ENCODE measurements at regions not wholly inside any gene's neighbourhood (a gene's known extent, or its start where the extent isn't known, plus 50 kb on each side); places are given as distances from the start of the nearest gene placed in this dataset.

DNA sequence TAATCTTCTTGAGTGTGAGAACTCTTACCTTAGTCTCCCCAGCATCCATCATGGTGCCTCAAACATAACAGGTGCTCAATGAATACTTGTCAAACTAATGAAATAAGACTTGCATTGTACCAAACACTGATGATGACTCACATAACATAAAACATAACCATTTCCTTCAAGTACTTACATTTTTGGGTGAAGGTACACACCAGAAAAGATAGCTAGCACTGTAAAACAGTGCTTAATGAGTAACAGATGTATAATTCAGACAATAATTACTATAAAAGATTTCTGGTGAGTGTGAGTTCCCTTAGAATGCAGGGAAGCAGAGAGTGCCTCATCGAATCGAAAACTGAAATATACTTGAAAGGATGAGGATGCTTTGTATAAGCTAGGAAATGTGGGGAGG lies 70.1 kb upstream of the HCCS start:
- Histone ChIP-seq H3K27ac (ENCODE audit: low read depth in 1 of 2, low read length in 2 of 2) (no peak overlapping the region), H3K36me3 (ENCODE audit: insufficient read depth, low read length) (no peaks in the 10 kb centered on the region), H3K9me3 (ENCODE audit: control insufficient read depth in 1 of 2, insufficient read depth in 1 of 2, low read length in 2 of 2) (no peaks in the 10 kb centered on the region), H3K4me3 (ENCODE audit: low read length) (no peak overlapping the region), H3K27me3 (ENCODE audit: control insufficient read depth in 1 of 2, insufficient read depth in 2 of 2, low read length in 2 of 2) (no peaks in the 10 kb centered on the region), H3K4me1 (ENCODE audit: insufficient read depth, low read length) (no peaks in the 10 kb centered on the region)
- ATAC-seq (ENCODE audit: poor library complexity) (no peak), DNase-seq (no peak)
- Mint-ChIP-seq H3K27me3 (no peaks in the 10 kb centered on the region), H3K27ac (no peak overlapping the region), H3K4me3 (no peak overlapping the region), H3K9me3 (no peaks in the 10 kb centered on the region), H3K36me3 (ENCODE audit: low read depth) (no peaks in the 10 kb centered on the region), H3K4me1 (ENCODE audit: low read depth) (no peaks in the 10 kb centered on the region)
- ChIA-PET CTCF (no interaction called here), POLR2A (no interaction called here)
- intact Hi-C loops (cut with DNase I, micrococcal nuclease) = loop anchor here in 1 of 2 experiments (10.0 kb wide), 1 partner anchor 994 kb away; no protein-coding TSS in a partner anchor
- TF ChIP-seq, protein P1, sequence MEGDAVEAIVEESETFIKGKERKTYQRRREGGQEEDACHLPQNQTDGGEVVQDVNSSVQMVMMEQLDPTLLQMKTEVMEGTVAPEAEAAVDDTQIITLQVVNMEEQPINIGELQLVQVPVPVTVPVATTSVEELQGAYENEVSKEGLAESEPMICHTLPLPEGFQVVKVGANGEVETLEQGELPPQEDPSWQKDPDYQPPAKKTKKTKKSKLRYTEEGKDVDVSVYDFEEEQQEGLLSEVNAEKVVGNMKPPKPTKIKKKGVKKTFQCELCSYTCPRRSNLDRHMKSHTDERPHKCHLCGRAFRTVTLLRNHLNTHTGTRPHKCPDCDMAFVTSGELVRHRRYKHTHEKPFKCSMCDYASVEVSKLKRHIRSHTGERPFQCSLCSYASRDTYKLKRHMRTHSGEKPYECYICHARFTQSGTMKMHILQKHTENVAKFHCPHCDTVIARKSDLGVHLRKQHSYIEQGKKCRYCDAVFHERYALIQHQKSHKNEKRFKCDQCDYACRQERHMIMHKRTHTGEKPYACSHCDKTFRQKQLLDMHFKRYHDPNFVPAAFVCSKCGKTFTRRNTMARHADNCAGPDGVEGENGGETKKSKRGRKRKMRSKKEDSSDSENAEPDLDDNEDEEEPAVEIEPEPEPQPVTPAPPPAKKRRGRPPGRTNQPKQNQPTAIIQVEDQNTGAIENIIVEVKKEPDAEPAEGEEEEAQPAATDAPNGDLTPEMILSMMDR (IDR thresholded peaks at IDR 0.05) = no peak

DNA sequence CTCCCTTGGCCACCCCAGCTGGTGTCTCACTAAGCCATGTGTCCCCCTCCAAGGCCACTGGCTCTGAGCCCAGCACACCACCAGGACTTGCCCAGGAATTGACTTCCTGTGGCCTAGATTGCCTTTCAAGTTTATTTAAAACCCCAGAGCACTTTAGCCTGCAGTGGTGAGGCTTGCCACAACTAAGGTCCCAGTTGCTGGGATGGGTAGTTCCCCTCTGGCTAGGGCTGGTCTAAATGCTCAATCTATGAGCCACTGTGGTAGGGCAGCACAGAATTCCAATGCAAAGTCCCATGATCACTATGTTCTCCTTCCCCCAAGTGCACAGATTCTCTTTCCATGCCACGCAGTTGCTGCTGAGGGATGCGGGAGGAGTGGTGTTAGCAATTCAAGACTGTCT lies 61.1 kb upstream of the HCCS start:
- Mint-ChIP-seq H3K36me3 (ENCODE audit: low read depth) (peaks cover 4% of the 10 kb centered on the region), H3K9me3 (peaks cover 3% of the 10 kb centered on the region), H3K4me3 (no peak overlapping the region), H3K27ac (no peak overlapping the region), H3K4me1 (ENCODE audit: low read depth) (no peaks in the 10 kb centered on the region), H3K27me3 (no peaks in the 10 kb centered on the region)
- ATAC-seq (ENCODE audit: poor library complexity) = no peak
- Histone ChIP-seq H3K27me3 (ENCODE audit: control insufficient read depth in 1 of 2, insufficient read depth in 2 of 2, low read length in 2 of 2) (no peaks in the 10 kb centered on the region), H3K4me1 (ENCODE audit: insufficient read depth, low read length) (no peaks in the 10 kb centered on the region), H3K4me3 (ENCODE audit: low read length) (no peak overlapping the region), H3K9me3 (ENCODE audit: control insufficient read depth in 1 of 2, insufficient read depth in 1 of 2, low read length in 2 of 2) (no peaks in the 10 kb centered on the region), H3K27ac (ENCODE audit: low read depth in 1 of 2, low read length in 2 of 2) (no peak overlapping the region), H3K36me3 (ENCODE audit: insufficient read depth, low read length) (no peaks in the 10 kb centered on the region)
- CTCF ChIA-PET = no interaction called here
- TF ChIP-seq, protein P1 (IDR thresholded peaks at IDR 0.05) = no peak
- POLR2A ChIA-PET = no interaction called here
- no peak for DNase-seq
- intact Hi-C loops (cut with DNase I, micrococcal nuclease) = no loop called here

DNA sequence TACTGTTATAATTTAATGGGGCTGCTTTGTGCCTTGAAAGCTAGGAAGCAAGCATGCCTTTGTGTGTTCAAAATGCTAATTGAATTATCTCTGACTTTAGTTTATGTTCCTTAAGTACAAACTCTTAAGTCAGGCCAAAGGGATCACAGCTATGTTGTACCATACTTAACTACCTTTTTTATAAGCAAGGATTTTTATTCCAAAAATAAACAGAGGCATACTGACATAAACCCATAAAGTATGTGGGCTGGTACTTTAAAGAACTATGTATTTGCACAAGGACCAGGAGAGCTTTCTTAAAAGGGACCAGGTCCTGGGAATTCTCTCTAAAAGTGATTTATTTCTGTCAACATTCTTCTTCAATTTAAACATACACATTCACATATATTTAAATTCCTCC lies 57.8 kb upstream of the HCCS start:
- Mint-ChIP-seq H3K4me1 (ENCODE audit: low read depth) (no peaks in the 10 kb centered on the region), H3K4me3 (no peak overlapping the region), H3K27ac (no peak overlapping the region), H3K9me3 (no peaks in the 10 kb centered on the region), H3K27me3 (no peaks in the 10 kb centered on the region), H3K36me3 (ENCODE audit: low read depth) (peaks cover 4% of the 10 kb centered on the region)
- DNase-seq (no peak), ATAC-seq (ENCODE audit: poor library complexity) (no peak)
- Histone ChIP-seq H3K27me3 (ENCODE audit: control insufficient read depth in 1 of 2, insufficient read depth in 2 of 2, low read length in 2 of 2) (no peaks in the 10 kb centered on the region), H3K9me3 (ENCODE audit: control insufficient read depth in 1 of 2, insufficient read depth in 1 of 2, low read length in 2 of 2) (no peaks in the 10 kb centered on the region), H3K4me1 (ENCODE audit: insufficient read depth, low read length) (no peaks in the 10 kb centered on the region), H3K4me3 (ENCODE audit: low read length) (no peak overlapping the region), H3K27ac (ENCODE audit: low read depth in 1 of 2, low read length in 2 of 2) (no peak overlapping the region), H3K36me3 (ENCODE audit: insufficient read depth, low read length) (no peaks in the 10 kb centered on the region)
- ChIA-PET POLR2A (no interaction called here), CTCF (no interaction called here)
- intact Hi-C loops (cut with DNase I, micrococcal nuclease) = no loop called here
- TF ChIP-seq, protein P1 (IDR thresholded peaks at IDR 0.05) = no peak

Data from CD4-positive, alpha-beta T cell (primary cell).